HAP-1 (cell line): ENCODE measurements at regions not wholly inside any gene's neighbourhood (a gene's known extent, or its start where the extent isn't known, plus 50 kb on each side); places are given as distances from the start of the nearest gene placed in this dataset.

Source experiments
- DNase-seq, 2 experiments: peaks; one replicate each; pipeline ENCODE4 v3.0.0-alpha.2; 2016 to 2020; ENCODE audit warnings: low spot score in 2 of 2
- H3K27me3 ChIP-seq: fragments of 250-450 bp; sonication (Bioruptor Pico); 2 replicates; pipeline ENCODE4 v1.5.1; 2020; ENCODE audit warnings: low read depth, mild to moderate bottlenecking, moderate library complexity
- H3K36me3 ChIP-seq: fragments of 250-450 bp; sonication (Bioruptor Pico); replicated peaks from 2 replicates; pipeline ENCODE4 v1.5.1; 2020; ENCODE audit warnings: mild to moderate bottlenecking
- H3K4me1 ChIP-seq: fragments of 250-450 bp; sonication (Bioruptor Pico); 2 replicates; pipeline ENCODE4 v1.5.1; 2020; ENCODE audit warnings: mild to moderate bottlenecking
- H3K4me3 ChIP-seq: fragments of 250-450 bp; sonication (Bioruptor Pico); 2 replicates; pipeline ENCODE4 v1.5.1; 2020; ENCODE audit warnings: mild to moderate bottlenecking, moderate library complexity
- H3K9me3 ChIP-seq: fragments of 250-450 bp; sonication (Bioruptor Pico); 2 replicates; pipeline ENCODE4 v1.5.1; 2020; ENCODE audit warnings: mild to moderate bottlenecking, moderate library complexity
- in situ Hi-C: fragments of 300-500 bp; cut with MboI; formaldehyde crosslinking; loops from 3 replicates; pipeline ENCODE4 v1.14.3; 2020; ENCODE audit warnings: low sequenced_read_pairs, inconsistent platforms, mixed read lengths

DNA sequence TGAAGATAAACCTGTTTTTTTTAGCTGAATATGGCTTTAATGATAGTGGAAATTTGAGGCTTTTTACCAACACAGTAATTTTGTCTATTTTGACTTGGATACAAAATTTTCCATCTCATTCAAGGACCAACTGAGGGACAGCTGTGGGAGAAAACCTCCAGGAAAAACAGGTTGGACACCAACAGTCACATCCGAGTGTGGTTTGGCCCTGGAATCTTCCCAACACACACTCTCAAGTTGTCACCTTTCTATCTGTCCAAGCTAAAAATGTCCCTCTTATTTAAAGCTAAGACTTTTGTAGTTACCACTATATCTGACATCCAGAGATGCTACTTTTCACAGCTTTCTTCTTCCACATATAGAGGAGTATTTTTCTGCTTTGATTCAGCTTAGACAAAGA, 404.9 kb downstream of the PCDH7 start:
- no peak for DNase-seq
- peaks cover 8% of the 10 kb centered on the region; the same call in 1 of the 2 replicates for H3K27me3 ChIP-seq
- no peaks in the 10 kb centered on the region for H3K9me3 ChIP-seq
- H3K4me1 ChIP-seq = no peaks in the 10 kb centered on the region
- H3K36me3 ChIP-seq = no peaks in the 10 kb centered on the region
- H3K4me3 ChIP-seq = no peak overlapping the region
- in situ Hi-C loops = no loop called here

DNA sequence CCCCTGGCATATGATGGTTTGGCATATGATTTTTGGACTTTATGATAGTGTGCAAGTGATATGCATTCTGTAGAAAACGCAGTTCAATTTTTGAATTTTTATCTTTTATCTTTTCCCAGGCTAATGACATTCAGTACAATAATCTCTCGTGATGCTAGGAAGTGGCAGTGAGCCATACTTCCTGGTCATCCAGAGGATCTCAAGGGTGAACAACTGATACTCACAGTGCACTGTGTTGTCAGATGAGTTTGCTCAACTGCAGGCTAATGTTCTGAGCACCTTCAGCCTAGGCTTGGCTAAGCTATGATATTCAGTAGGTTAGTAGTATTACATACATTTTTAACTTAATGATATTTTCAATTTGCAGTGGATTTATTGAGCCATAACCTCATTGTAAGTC, 405.3 kb downstream of the PCDH7 start:
- H3K4me3 ChIP-seq = no peak overlapping the region
- H3K4me1 ChIP-seq = no peaks in the 10 kb centered on the region
- DNase-seq = no peak
- peaks cover 8% of the 10 kb centered on the region; the same call in 1 of the 2 replicates for H3K27me3 ChIP-seq
- in situ Hi-C loops = no loop called here
- H3K36me3 ChIP-seq = no peaks in the 10 kb centered on the region
- no peaks in the 10 kb centered on the region for H3K9me3 ChIP-seq

DNA sequence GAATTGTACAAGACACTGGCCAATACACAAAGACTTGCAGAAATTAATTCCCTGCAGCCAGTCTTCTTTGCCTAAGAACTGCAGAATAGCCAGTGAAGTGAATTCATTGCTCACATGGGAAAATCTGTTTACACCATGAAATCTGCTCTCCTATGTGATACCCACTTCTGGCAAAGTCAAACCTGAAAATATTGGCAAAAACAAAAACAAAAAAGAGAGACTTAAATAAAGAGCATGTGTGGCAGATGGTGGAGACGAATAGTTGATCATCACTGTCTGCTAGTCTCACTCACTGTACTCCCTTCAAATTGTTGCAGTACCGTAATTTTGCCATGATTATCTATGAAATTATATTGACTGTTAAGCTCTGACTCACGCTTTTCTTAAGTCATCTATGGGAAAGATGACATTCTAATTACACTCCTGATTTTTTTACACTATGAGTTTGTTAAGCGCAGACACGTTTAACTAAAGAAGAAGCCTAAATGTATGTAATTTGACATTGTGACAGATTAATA, 406.8 kb downstream of the PCDH7 start:
- H3K27me3 ChIP-seq = peaks cover 3% of the 10 kb centered on the region; the same call in 1 of the 2 replicates
- H3K4me1 ChIP-seq = no peaks in the 10 kb centered on the region
- no peaks in the 10 kb centered on the region for H3K36me3 ChIP-seq
- DNase-seq = no peak
- in situ Hi-C loops = no loop called here
- no peak overlapping the region for H3K4me3 ChIP-seq
- no peaks in the 10 kb centered on the region for H3K9me3 ChIP-seq

DNA sequence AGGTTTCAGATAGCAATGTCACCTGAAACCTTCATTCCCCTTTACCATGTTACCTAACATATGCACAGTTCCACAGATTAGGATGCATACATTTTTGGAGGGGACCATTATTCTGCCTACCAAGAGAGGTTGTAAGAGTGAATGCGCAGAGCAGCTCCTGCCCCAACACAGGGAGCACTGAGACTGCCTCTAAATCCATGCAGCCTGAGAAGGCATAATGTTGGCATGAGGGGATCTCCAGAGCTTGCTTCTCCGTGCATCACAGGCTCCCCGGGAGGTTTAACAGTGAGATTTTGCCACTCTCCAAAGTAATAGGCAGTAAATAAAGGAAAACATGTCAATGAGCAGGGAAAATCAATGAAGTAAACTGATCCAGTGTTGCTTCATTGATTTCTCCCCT, 410.8 kb downstream of the PCDH7 start:
- Histone ChIP-seq H3K4me3 (no peak overlapping the region), H3K36me3 (no peaks in the 10 kb centered on the region), H3K9me3 (no peaks in the 10 kb centered on the region), H3K27me3 (peaks cover 3% of the 10 kb centered on the region; the same call in 1 of the 2 replicates), H3K4me1 (no peaks in the 10 kb centered on the region)
- in situ Hi-C loops = no loop called here
- no peak for DNase-seq

DNA sequence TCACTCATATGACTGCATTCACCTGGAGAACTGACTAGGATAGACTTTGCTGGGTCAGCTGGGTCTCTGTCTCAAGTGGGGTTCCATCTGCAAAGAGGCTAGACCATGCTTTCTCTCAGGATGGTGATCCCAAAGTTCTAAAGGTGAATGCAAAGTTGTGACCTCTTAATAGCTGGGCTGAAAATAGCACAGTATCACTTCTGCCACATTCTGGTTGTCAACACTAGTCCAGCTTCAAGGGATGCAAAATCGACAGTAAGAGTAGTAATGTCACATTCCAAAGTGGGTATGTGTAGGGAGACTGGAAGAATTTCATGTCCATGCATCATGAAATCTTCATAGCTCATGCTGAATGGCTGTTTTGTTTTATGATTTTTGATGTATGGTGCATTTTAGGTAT, 414.6 kb downstream of the PCDH7 start:
- Histone ChIP-seq H3K36me3 (no peaks in the 10 kb centered on the region), H3K9me3 (no peaks in the 10 kb centered on the region), H3K27me3 (no peaks in the 10 kb centered on the region), H3K4me1 (no peaks in the 10 kb centered on the region), H3K4me3 (no peak overlapping the region)
- in situ Hi-C loops = no loop called here
- no peak for DNase-seq

DNA sequence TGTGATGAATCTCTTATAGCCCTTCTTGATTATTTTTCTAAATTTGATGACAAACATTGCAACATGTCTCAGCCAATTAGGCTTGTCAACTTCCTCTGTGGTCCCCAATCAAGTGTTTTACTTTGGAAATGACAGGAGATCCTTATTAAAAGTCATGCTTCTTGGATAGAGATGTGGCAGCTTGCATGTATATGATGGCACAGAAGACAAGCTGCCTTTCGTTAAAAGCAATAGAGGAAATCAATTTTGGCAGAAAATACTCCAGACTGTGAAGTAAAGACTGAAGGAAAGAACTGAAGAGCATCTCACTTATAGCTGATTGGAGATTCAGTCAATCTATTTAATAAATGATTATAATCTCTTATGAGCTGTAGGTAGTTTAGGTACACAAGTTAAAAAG, 419.6 kb downstream of the PCDH7 start:
- Histone ChIP-seq H3K36me3 (no peaks in the 10 kb centered on the region), H3K4me3 (no peak overlapping the region), H3K9me3 (no peaks in the 10 kb centered on the region), H3K4me1 (no peaks in the 10 kb centered on the region), H3K27me3 (peaks cover 3% of the 10 kb centered on the region; the same call in 1 of the 2 replicates)
- no peak for DNase-seq
- in situ Hi-C loops = no loop called here

DNA sequence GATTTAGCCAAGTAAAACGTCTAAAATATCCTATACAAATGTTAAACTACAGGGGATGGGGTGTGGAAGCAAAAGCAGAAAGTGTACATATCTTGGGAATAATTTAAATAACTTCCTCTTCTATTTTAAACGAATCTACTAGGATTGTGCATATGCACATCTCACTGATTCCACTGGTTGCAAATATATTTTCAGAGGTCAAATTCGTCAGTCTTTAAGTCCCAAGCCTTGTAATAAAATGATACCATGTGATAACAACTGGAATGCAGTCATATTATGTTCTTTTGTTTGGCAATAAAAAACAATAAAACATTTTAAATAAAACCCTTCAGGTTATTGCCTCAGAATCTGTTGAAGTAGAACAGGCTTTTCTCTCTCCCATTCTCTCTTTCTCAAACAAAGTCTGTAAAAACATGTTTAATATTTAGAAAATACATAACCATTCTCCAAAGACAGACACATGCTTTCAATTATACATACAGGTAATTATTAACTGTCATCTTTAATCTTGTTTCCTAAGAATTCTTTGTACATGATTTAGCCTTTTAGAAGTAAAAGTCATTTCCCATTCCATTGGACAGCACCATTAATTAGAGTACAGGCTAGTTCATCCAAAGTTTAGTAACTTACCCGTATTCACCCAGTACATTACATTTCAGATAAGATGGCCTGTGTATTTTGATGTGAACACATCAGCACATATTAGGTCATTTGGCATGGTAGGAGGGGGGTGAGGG, 421.1 kb downstream of the PCDH7 start:
- no peak overlapping the region for H3K4me3 ChIP-seq
- DNase-seq = no peak
- peaks cover 2% of the 10 kb centered on the region; the same call in 1 of the 2 replicates for H3K4me1 ChIP-seq
- H3K27me3 ChIP-seq = peaks cover 7% of the 10 kb centered on the region; the same call in 1 of the 2 replicates
- H3K36me3 ChIP-seq = no peaks in the 10 kb centered on the region
- in situ Hi-C loops = no loop called here
- H3K9me3 ChIP-seq = no peaks in the 10 kb centered on the region

DNA sequence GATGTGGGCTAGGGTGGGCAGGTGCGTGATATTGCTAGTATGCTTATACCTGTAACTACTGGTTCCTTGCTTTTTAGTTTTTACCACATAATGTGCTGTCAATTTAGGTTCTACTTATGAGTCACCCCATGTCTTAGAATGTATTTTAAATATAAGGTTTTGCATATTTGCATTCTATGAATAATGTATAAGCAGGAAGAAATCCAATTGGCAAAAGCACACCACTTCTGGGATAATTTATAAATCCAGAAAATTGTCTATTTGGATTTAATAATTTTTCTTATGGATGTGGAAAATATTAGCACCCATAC, 421.6 kb downstream of the PCDH7 start:
- peaks cover 7% of the 10 kb centered on the region; the same call in 1 of the 2 replicates for H3K27me3 ChIP-seq
- H3K4me1 ChIP-seq = peaks cover 4% of the 10 kb centered on the region; the same call in 1 of the 2 replicates
- no peak overlapping the region for H3K4me3 ChIP-seq
- in situ Hi-C loops = no loop called here
- H3K36me3 ChIP-seq = no peaks in the 10 kb centered on the region
- H3K9me3 ChIP-seq = no peaks in the 10 kb centered on the region
- DNase-seq = no peak

DNA sequence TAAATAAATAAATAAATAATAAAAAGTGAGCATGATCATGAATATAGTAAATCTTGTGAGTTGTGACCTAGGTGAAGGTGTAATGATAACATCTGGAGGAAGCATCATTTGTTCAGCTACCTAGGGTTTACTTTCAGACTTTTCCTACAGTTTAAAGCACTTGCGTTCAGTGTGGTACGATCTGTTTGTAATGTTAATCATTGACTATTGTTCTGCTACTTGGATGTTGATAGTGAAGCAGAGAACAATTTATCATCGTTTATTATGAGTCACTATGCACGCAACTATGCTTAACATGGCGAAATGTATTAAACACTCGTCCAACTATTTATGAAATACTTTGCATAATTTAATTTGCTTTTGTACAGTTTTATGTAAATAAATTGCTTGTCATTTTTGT, 426.2 kb downstream of the PCDH7 start:
- Histone ChIP-seq H3K4me3 (no peak overlapping the region), H3K27me3 (peaks cover 7% of the 10 kb centered on the region), H3K36me3 (no peaks in the 10 kb centered on the region), H3K9me3 (no peaks in the 10 kb centered on the region), H3K4me1 (peaks cover 4% of the 10 kb centered on the region; the same call in 1 of the 2 replicates)
- in situ Hi-C loops = no loop called here
- DNase-seq = peak in 1 of 2 experiments; percentile 53

DNA sequence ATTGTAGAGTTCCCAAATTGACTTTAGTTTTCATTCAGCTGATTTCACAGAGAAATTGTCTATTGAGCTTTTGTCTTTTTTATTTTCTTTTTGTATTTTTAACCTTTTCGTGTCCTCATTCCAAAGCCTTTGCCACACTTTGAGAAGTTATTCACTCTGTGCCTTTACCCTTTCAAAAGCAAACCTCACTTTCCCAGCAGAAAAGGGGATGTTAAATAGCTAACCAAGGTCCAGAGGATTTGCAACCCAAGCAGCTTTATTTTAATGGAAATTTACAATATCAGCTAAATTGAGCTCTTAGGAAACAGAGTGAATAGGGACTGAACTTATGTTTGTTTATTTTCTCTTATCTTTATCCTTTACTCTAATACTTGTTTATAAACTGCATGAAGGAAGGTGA, 428.8 kb downstream of the PCDH7 start:
- peak in 1 of 2 experiments; percentile 3 for DNase-seq
- H3K36me3 ChIP-seq = no peaks in the 10 kb centered on the region
- no peaks in the 10 kb centered on the region for H3K9me3 ChIP-seq
- in situ Hi-C loops = no loop called here
- peaks cover 4% of the 10 kb centered on the region; the same call in 1 of the 2 replicates for H3K4me1 ChIP-seq
- peaks cover 7% of the 10 kb centered on the region for H3K27me3 ChIP-seq
- no peak overlapping the region for H3K4me3 ChIP-seq

DNA sequence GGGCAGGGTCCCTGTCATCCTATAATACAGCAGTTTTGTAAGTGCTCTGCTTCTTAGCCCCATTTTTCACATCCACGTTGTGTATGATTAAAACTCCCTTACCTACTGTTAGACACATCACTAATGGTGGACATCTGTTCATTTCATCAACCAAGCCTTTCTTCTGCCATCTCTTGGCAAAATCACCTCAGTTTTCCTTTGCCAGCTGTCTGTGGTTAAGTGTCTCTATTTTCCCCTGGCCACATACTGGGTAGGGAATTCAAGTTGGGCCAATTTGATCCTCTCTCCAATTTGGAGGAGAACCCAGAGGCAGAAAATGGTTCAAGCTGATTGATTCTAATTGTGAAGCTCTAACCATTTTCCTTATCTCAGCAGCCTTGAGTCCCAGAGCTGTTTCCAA, 436.1 kb downstream of the PCDH7 start:
- Histone ChIP-seq H3K4me1 (no peaks in the 10 kb centered on the region), H3K27me3 (no peaks in the 10 kb centered on the region; the same call in 1 of the 2 replicates), H3K9me3 (no peaks in the 10 kb centered on the region), H3K4me3 (no peak overlapping the region), H3K36me3 (no peaks in the 10 kb centered on the region)
- in situ Hi-C loops = no loop called here
- DNase-seq = no peak

DNA sequence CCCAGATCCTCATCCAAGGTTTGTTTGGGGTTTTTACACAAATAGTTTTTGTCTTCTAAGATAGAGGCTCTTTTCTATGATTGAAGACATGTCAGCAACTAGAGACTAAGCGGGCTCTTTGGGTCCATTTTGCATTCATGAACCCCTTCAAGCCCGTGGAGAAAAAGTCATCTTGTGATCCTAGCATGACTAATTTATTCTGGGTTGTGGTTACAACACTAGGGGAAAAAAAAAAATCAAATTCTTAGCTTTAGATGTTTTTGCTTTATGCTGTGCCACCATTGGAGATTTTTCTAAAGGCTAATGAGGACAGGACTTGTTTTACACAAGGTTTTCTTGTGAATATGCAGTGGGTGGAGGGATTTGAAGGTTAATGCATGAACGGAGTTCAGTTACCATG, 440.0 kb downstream of the PCDH7 start:
- no peaks in the 10 kb centered on the region for H3K27me3 ChIP-seq
- no peak overlapping the region for H3K4me3 ChIP-seq
- in situ Hi-C loops = no loop called here
- H3K9me3 ChIP-seq = no peaks in the 10 kb centered on the region
- H3K36me3 ChIP-seq = no peaks in the 10 kb centered on the region
- no peaks in the 10 kb centered on the region for H3K4me1 ChIP-seq
- DNase-seq = no peak

DNA sequence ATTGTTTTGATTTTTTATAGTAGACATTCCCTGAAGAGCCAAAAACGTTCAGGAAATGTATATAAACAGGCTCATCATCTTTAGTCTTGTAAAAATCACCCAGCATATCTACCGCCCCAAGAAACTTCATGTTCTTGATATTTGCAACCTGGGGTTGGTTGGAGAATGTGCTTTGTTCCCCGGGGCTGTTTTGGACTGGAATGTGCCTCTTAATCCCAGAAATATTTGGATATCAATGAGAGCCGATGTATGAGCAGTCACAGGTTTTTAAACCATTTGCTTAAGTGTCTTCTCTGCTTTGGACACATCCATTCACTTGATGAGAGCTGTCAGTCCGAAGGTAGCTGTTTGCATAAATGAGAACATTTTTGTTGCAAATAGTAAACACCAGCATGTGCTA, 449.7 kb downstream of the PCDH7 start:
- peak; percentile 59 to 74 for DNase-seq
- Histone ChIP-seq H3K9me3 (no peaks in the 10 kb centered on the region), H3K36me3 (no peaks in the 10 kb centered on the region), H3K4me1 (peaks cover 8% of the 10 kb centered on the region), H3K27me3 (no peaks in the 10 kb centered on the region), H3K4me3 (no peak overlapping the region)
- in situ Hi-C loops = no loop called here

DNA sequence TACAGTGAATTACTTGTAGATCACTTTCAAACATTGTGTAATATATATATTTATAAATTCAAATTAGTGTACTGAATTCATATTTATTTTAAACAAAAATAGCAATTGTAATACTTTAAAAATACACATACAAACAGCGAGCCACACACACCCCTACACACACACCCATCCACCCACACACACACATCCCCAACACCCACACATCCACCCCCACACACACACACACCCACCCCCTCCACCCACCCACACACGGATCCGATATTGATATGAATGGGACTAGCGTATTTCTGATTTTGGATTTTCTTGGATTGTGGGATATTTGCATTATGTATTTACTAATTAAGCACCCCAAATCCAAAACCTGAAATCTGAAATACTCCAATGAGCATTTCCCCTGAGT, 451.2 kb downstream of the PCDH7 start:
- Histone ChIP-seq H3K9me3 (no peaks in the 10 kb centered on the region), H3K27me3 (no peaks in the 10 kb centered on the region), H3K4me3 (no peak overlapping the region), H3K4me1 (peaks cover 8% of the 10 kb centered on the region), H3K36me3 (no peaks in the 10 kb centered on the region)
- no peak for DNase-seq
- in situ Hi-C loops = no loop called here
